Posterior cingulate gyrus (tissue), 11 donors: ENCODE measurements at regions not wholly inside any gene's neighbourhood (a gene's known extent, or its start where the extent isn't known, plus 50 kb on each side); places are given as distances from the start of the nearest gene placed in this dataset.
"Not testable (repeated sequence)": the region's sequence is repeated elsewhere in the genome, so short reads cannot be mapped to it uniquely, and the experiment has no call there.

ENCODE experiments used
- DNase-seq, 10 donors: peaks; one replicate each; pipeline versions ENCODE4 v3.0.0 to v3.0.0-alpha.2; 2020 to 2021; ENCODE audit warnings: mixed read lengths in 3 of 10
- intact Hi-C: fragments of 100-400 bp; cut with DNase I; formaldehyde crosslinking; loops from one replicate; pipeline ENCODE4 v1.15.1; 2023

DNA sequence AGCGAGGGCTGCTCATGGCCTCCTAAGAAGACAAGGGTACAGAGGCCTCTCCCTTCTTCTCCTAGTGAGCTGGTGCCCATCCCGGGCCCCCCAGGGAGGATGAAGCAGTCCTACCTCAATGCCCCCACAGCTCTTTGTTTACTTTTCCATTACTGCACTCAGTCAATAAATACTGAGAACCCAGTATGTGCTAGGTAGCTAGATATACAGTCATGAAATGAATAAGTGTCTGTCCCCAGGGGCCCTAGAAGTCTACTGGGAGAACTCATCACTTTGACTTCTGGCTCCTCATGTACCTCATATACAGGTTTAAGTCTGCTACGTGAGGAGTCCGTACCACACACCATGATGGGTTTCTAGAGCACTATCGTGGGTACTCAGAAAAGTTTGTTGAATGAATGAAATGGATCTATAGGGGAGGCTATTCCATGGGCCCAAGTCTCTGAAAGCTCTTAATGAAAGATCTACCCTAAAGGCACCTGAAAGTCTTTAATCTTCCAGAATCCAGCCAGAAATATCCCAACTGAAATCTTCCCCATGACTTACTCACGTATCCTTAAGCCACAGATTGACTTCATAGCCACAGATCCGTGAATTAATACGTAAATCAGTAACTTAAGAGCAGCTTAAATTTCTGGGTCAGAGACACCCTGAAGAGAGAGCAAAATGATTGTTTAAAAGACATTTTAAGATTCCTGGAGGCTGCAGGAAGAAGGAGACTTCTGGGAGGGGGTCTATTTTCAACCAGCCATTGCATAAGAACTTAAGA, 51.6 kb upstream of the POMP start:
- intact Hi-C loops, result no loop called here
- DNase-seq, result no peak

DNA sequence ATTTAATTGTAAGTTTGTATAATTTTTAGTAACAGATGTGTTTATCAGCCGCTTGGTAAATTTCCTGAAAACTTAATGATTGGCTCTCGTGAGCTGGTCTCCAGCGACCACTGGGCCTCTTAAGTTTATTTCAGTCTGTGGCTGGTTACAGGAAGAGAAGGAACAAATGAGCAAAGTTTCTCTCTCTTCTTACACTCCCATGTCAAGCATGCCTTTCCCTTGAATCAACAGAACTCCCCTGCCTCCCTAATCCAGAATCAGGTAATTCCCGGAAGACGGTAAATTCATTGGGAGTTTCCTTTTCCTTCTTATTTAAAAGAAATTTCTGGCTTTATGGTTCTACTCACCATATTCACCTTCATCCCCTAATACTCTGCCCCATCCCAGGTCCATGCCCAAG, 52.5 kb upstream of the POMP start:
- no peak for DNase-seq
- intact Hi-C loops, result no loop called here

DNA sequence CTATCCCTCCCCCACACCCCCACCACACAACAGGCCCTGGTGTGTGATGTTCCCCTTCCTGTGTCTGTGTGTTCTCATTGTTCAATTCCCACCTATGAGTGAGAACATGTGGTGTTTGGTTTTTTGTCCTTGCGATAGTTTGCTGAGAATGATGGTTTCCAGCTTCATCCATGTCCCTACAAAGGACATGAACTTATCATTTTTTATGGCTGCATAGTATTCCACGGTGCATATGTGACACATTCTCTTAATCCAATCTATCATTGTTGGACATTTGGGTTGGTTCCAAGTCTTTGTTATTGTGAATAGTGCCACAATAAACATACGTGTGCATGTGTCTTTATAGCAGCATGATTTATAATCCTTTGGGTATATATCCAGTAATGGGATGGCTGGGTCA, 53.8 kb upstream of the POMP start:
- intact Hi-C loops, DNase-seq: not testable (repeated sequence)

DNA sequence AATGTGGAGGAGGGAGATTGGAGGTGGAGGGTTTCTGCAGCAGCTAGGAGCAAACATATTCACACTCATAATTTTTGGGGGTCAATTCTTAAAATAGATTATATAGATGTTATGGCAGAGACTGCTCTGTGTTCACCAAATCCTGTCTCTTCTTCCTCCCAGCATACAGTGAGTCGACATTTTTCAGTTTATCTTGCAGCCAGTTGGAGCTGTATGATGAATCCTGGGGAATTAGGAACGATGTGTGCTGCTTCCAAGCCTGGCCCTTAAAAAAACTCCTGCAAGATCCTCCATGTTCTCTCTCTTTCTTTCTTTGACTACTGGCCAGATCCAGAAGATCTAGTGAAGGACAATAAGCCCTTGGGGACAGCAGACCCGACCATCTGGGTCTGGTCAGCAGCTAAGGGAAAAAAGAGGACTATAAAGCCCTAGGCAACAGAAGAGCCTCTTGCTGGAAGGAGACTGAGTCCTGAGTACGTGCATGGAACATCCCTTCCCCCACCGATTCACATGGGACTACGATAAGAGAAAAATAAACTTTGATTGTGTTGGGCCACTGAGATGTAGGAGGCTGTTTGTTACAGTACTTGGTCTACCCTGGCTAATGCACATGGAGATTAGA, 55.8 kb upstream of the POMP start:
- DNase-seq, result no peak
- intact Hi-C loops, result no loop called here

DNA sequence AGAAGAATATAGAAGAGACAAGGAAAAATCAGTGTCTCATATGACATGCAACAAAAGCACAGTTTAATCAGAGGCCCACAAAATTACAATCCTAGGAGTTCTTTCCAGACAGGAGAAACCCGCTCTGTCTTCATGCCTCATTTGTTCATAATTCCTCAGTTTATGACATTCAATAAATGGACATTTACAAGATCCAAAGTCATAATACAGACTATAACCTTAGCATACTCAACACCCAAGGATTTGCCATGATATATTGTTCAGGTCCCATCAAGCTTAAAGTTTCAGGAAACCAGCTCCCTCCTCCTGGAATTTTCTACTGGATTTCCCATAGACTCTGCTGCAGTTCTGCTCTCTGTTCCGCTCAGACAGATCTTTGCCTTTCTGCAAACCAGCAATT, 56.4 kb upstream of the POMP start:
- intact Hi-C loops, result no loop called here
- DNase-seq, result no peak

DNA sequence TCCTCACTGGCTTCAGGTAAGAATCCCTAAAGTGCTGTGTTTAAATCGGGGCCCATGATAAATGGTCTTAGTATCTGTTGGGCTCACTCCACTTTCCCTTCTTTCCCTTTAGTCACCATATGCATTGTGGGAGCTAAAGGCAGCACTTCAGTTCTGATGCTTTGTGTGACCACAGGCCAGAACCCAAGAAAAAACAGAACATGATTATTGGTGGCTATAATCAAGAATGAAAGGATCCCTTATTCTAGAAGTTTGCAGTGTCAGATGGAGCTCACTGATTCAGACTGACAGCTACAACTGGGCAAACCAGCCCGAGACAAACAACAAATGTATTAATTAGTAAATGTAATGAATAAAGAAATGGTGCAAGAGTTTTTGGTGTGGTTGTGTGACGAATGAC, 57.3 kb upstream of the POMP start:
- no peak for DNase-seq
- intact Hi-C loops, result no loop called here

DNA sequence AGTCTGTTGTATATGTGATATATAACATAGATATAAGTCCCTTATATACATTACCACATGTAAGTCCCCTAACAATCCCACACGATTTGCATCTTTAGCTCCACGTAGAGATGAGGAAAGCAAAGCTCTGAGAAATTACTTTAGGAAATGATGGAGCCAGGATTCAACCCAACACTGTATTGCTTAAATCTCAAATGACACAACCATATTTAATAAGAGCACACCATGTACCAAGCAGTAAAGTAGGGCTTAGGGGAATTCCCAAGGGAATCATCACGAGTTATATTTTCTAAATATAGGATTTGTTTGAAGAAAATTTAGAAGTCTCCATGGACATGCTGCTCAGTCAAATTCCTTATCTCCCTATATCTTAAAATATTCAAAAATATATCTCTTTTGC, 61.3 kb upstream of the POMP start:
- intact Hi-C loops, result no loop called here
- DNase-seq, result no peak

DNA sequence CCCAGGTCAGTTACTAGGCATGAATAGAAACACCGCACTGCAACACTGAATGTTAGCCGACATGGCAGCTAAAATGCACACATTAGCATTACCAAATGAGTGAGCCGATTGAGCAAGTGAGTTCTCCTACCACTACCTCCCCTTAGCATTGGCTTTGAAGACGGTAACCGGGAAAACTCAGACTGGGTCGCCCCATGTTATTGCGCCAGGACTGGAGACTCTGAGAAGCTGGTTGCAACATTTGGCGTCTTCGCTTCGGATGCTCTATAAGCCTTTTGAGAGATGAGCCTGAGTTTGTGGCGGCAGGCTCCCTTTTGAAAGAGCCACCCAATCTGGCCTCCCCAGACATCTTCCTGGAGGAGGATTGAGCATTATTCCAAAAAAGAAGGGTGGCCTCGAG, 68.5 kb upstream of the POMP start:
- intact Hi-C loops, result no loop called here
- DNase-seq, result no peak

DNA sequence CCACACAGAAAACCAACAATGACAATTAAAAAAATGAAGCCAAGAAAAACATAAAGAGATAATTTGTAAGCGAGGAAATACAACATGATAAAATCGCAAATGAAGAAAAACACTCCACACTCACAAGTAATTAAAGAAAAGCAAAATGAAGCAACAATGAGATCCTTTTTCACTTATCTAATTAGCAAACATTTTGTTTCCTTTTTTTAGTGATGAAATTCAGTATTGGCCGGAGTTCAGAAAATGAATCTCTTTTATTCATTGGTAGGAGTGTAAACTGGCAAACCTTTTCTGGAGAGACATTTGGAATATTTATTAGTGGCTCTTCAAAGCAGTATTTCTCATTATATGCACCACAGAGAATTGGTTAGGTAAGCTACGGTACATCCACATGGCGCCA, 70.6 kb upstream of the POMP start:
- intact Hi-C loops, result no loop called here
- no peak for DNase-seq

DNA sequence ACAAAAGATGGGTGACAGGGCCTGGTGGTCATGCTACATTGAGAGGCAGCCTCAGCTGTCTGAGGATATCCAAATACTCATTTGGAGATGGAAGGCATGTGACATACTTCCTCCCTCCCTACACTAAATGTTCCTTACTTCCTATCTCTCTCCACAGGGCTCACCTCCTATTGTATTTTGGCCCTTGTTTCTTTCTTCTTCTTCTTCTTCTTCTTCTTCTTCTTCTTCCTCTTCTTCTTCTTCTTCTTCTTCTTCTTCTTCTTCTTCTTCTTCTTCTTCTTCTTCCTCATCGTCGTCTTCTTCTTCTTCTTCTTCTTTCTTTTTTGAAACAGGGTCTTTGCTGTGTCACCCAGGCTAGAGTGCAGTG, 71.8 kb upstream of the POMP start:
- DNase-seq, result no peak
- intact Hi-C loops, result no loop called here

DNA sequence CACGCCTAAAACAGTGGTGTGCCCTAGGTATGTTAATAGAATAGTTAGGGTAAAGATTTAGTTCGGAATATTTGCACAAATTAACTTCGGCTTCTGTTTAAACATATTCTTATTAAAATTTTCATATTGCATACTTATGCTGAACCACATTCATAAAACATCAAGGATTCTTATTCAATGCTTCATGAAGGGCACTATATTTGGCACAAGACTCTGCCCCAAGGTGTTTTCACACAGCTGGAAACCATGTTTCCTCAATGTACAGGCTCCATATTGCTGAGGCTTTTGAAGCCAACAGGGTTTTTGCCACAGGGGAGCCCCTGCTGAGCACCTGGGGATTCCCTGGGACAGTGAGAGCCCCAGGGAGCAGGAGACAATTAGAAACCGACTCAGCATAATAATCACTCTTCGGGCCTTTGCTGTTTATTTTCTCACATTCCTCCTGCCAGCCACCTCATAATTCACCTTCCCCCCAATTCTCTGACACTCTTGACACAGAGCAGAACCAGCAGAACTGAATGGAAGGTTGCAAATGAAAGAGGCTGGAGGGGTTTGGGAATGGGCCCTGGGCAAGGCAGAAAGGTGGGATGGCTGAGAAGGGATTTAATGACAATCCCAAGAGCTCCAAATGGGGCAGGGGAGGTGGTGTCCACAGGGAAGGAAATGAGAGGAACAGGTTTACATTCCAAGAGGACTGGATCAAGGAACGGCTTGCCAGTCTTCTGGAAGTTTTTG, 72.3 kb upstream of the POMP start:
- DNase-seq, result no peak
- intact Hi-C loops, result no loop called here

DNA sequence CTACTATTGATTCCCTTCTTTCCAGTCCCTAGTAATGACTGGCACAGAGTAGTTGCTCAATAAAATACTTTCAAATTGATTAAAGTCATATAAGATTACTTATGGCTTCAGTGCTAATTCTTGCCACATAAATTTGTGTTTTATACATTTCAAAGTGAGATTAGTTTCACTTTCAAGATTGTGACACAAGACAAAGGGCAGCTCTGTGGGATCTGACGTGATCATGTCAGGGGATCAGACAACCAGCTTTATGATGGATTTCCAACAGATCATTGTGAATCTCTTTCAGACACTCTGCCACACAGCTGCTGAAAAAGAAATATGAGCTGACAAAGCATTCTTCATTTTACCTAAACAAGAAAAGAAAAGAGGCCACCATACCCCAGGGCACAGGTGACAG, 73.4 kb upstream of the POMP start:
- DNase-seq, result no peak
- intact Hi-C loops, result no loop called here

DNA sequence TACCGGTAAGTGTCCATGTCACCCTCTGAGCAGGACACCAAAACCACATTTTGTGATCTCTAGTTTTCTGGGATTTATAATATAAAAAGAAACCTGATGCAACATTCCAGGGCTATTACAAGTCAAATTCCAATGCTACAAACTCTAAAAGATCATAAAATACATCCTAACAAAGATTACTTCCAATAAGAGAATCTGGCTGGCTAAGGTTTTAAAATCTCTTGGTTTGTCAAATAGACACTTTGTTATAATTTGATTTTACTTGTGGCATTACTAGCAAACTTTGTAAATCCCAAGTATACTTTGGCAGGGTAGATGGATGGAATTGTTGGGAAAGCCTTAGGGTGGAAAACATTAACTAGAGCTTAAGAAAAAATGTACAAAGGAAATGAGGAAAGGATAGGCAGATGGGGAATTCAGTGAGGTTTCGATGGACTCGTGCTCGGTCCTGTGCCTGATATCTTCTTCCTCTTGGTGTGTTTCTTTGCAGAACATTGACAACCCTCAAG, 74.0 kb upstream of the POMP start:
- no peak for DNase-seq
- intact Hi-C loops, result no loop called here

DNA sequence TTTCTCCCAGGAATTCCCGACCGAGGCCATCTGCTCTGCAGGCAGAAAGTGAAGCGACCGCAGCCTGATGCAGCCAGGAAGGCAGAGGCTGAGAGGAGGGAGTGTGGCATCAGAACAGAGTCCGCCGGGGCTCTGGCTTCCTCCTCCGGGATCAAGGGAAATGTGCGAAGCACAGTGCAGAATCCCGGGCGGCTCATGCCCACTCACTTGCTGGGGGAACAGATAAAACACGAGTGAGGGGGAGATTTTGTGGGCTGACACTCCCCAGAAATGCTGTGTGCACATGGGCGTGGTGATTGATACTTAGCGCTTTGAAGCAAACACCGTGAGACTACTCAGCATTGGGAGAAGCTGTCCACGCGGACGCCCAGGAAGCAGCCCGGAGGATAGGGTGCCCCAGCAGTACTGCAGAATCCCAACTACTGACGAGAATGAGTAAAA, 75.3 kb upstream of the POMP start:
- DNase-seq, result peak in 5 of 10 donors; percentile 9 to 83 (median 14)
- intact Hi-C loops, result no loop called here

DNA sequence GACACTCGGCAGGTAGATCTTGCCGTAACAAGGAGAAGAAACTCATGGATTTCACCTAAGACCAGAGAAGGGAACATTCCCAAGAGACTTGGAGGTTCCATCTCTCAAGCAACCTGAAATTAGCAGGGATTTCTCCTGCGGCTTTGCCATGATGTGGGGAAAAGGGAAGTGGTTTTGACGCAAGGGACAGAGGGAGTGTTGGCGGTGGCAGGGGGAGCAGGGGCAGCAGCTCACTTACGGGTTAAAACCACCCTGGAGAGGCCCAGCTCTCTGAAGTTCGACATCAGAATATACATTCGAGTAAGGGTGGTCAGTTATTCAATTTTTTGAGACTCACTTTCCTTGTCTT, 76.1 kb upstream of the POMP start:
- intact Hi-C loops, result no loop called here
- no peak for DNase-seq

DNA sequence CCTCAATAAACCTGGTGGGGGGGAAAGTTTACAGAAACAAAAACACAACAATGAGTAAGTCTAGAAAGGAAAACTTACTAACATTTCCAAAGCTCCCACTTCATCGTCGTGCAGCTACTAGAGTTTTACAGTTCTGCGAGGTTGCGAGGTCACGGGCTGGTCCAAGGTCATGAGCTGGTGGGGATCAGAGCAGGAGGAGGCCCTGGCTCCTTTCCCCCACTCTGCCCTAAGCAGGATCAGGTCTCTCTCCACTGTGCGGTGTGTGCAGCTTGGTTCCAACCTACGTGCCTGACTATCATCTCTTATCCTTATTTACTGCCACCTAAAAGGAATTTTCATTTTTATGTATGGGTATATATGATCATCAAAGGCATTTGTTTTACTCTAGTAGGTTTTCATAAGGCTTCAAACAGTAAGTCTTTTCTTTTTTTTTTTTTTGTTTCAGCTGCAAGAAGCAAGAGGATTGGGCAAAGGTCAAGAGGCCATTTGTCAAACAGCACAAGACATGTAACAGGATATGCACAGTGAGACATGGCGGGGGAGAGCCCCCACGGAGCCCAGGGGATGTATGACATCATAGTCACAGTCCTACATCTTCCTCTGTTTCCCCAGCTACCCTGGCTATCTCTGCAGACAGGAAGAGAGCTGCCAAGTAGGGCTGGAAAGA, 76.6 kb upstream of the POMP start:
- DNase-seq, result no peak
- intact Hi-C loops, result no loop called here

DNA sequence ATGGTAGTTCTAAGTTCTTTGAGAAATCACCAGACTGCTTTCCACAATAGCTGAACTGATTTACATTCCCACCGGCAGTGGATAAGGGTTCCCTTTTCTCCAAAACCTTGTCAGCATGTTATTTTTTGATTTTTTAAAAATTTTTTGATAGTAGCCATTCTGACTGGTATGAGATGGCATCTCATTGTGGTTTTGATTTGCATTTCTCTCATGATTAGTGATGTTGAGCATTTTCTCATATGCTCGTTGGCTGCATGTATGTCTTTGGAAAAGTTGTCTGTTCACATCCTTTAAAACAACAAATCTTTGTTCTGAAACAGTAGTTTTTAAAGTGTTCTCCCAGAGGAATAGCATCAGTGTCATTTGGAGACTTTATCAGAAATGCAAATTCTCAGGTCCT, 77.5 kb upstream of the POMP start:
- DNase-seq, result no peak
- intact Hi-C loops, result no loop called here

DNA sequence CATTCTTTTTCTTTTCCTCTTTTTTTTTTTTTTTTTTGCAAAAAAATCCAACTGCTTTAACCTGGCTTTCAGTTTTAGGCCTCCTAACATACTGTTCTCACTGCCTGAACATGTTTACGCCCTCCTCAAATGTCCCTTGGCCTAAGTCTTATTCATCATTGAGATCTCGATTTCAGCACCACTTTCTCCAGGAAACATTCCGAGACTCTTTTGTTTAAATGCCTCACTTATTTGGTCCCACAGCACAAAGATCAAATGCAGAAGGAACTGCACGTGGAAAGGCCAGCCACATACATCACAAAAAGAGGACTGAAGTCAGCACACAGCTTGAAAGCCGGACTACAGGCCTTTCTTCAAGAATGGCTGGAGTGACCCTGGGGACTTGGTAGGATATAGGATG, 79.2 kb upstream of the POMP start:
- intact Hi-C loops, result no loop called here

DNA sequence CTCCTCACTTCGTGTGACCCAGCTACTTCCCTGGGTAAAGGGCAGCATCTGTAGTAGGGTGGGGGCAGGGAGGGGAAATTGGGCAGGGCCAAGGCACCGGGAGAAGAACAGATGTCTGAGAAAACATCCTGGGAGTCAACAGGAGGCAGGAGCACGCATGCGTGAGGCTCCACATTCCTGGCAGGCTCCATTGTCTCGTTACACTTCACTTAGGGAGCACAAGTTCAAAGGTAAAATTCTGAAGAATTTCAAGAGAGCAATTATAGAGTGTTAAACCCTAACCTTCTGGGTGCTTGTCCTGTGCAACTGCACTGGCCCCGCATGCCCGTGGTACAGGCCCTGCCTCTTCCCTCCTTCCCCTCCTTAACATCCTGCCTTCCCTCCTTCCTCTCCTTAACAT, 79.6 kb upstream of the POMP start:
- no peak for DNase-seq
- intact Hi-C loops, result no loop called here

More for the DNA sequence above, 79.2 kb upstream of the POMP start:
- no peak for DNase-seq

DNA sequence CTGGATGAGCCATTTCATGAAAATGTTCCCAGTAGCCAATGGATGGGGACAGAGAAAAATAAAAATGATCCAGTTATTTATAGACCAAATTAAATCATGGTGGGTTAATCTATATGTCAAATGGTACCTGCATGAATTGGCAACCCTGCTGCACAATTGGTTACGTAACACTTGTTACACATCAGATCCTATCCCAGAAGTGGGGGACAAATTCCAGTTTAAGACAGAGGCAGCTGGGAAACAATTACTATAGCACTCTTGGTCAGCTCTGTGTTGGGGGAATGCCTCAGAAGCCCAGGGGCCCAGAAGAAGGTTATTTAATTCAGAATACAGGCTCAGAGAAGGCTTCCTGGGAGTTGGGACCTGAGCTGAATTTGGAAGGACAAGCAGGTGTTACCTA, 81.1 kb upstream of the FLT1 start:
- intact Hi-C loops, result no loop called here

DNA sequence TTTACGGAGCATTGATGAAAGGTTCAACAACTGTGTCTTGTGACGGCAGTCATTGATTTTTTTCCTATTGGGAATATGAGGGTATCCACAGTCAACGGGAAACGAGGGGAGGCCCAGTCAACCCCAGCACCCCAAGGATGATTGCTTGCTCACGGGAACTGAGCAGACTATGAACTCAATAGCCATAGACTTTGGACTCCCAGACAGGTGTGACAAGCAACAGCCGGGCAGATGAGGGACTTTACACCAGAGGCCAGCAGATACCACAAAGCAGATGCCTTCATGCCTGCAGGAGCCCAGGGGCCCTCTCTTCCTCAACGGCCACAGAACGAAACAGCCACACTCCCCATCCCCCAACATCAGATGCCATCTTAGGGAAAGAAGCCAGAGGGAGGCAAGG, 80.3 kb upstream of the FLT1 start:
- no peak for DNase-seq
- intact Hi-C loops, result no loop called here

More for the DNA sequence above, 81.1 kb upstream of the FLT1 start:
- no peak for DNase-seq
